ENCODE measurements at regions not wholly inside any gene's neighbourhood (a gene's known extent, or its start where the extent isn't known, plus 50 kb on each side); places are given as distances from the start of the nearest gene placed in this dataset.
"Not testable (repeated sequence)": the region's sequence is repeated elsewhere in the genome, so short reads cannot be mapped to it uniquely, and the experiment has no call there.

- H3K4me3 ChIP-seq (ENCODE audit: low read length in 2 of 2); H3K27ac ChIP-seq (ENCODE audit: low read depth in 1 of 2, low read length in 2 of 2); H3K36me3 ChIP-seq (ENCODE audit: control insufficient read depth in 1 of 2, insufficient read depth in 2 of 2, low read length in 1 of 2); H3K27me3 ChIP-seq (ENCODE audit: control insufficient read depth in 1 of 2, insufficient read depth in 2 of 2, low read length in 1 of 2); ATAC-seq (ENCODE audit: low FRiP score); H3K4me1 ChIP-seq (ENCODE audit: control insufficient read depth in 1 of 2, insufficient read depth in 2 of 2, low read length in 2 of 2); H3K9me3 ChIP-seq (ENCODE audit: control insufficient read depth, low read length); intact Hi-C loops (cut with DNase I); DNase-seq: not testable (repeated sequence)
- 0 to 11% methylated on average over 4 of the region's 4 CpGs for WGBS, 2 donors
Measured at GRCh38 chr5:99473328-99473727, 544.5 kb upstream of the CHD1 start.

GRCh38 chr5:99471726-99472125 is 542.9 kb upstream of the CHD1 start:
- H3K4me1 ChIP-seq (ENCODE audit: control insufficient read depth in 1 of 2, insufficient read depth in 2 of 2, low read length in 2 of 2); H3K4me3 ChIP-seq (ENCODE audit: low read length in 2 of 2); H3K27me3 ChIP-seq (ENCODE audit: control insufficient read depth in 1 of 2, insufficient read depth in 2 of 2, low read length in 1 of 2); H3K36me3 ChIP-seq (ENCODE audit: control insufficient read depth in 1 of 2, insufficient read depth in 2 of 2, low read length in 1 of 2); DNase-seq; ATAC-seq (ENCODE audit: low FRiP score); intact Hi-C loops (cut with DNase I); H3K27ac ChIP-seq (ENCODE audit: low read depth in 1 of 2, low read length in 2 of 2); H3K9me3 ChIP-seq (ENCODE audit: control insufficient read depth, low read length): not testable (repeated sequence)
- WGBS, 2 donors: 38 to 52% methylated on average over 4 of the region's 4 CpGs

GRCh38 chr5:99471178-99471577 is 542.4 kb upstream of the CHD1 start:
- ATAC-seq (ENCODE audit: low FRiP score); H3K27ac ChIP-seq (ENCODE audit: low read depth in 1 of 2, low read length in 2 of 2); DNase-seq; H3K27me3 ChIP-seq (ENCODE audit: control insufficient read depth in 1 of 2, insufficient read depth in 2 of 2, low read length in 1 of 2); H3K4me3 ChIP-seq (ENCODE audit: low read length in 2 of 2); H3K9me3 ChIP-seq (ENCODE audit: control insufficient read depth, low read length); H3K36me3 ChIP-seq (ENCODE audit: control insufficient read depth in 1 of 2, insufficient read depth in 2 of 2, low read length in 1 of 2); H3K4me1 ChIP-seq (ENCODE audit: control insufficient read depth in 1 of 2, insufficient read depth in 2 of 2, low read length in 2 of 2); intact Hi-C loops (cut with DNase I): not testable (repeated sequence)
- 75 to 79% methylated on average over 1 of the region's 1 CpG for WGBS, 2 donors

GRCh38 chr5:99470636-99471035 is 541.8 kb upstream of the CHD1 start:
- H3K36me3 ChIP-seq (ENCODE audit: control insufficient read depth in 1 of 2, insufficient read depth in 2 of 2, low read length in 1 of 2); H3K27me3 ChIP-seq (ENCODE audit: control insufficient read depth in 1 of 2, insufficient read depth in 2 of 2, low read length in 1 of 2); intact Hi-C loops (cut with DNase I); H3K4me3 ChIP-seq (ENCODE audit: low read length in 2 of 2); H3K27ac ChIP-seq (ENCODE audit: low read depth in 1 of 2, low read length in 2 of 2); H3K4me1 ChIP-seq (ENCODE audit: control insufficient read depth in 1 of 2, insufficient read depth in 2 of 2, low read length in 2 of 2); ATAC-seq (ENCODE audit: low FRiP score); H3K9me3 ChIP-seq (ENCODE audit: control insufficient read depth, low read length); DNase-seq: not testable (repeated sequence)
- WGBS, 2 donors: 0 to 9% methylated on average over 3 of the region's 3 CpGs

- Histone ChIP-seq H3K27me3 (ENCODE audit: control insufficient read depth in 1 of 2, insufficient read depth in 2 of 2, low read length in 1 of 2) (no peaks in the 10 kb centered on the region), H3K4me3 (ENCODE audit: low read length in 2 of 2) (no peak overlapping the region), H3K4me1 (ENCODE audit: control insufficient read depth in 1 of 2, insufficient read depth in 2 of 2, low read length in 2 of 2) (no peaks in the 10 kb centered on the region), H3K9me3 (ENCODE audit: control insufficient read depth, low read length) (no peaks in the 10 kb centered on the region), H3K27ac (ENCODE audit: low read depth in 1 of 2, low read length in 2 of 2) (no peak overlapping the region), H3K36me3 (ENCODE audit: control insufficient read depth in 1 of 2, insufficient read depth in 2 of 2, low read length in 1 of 2) (no peaks in the 10 kb centered on the region)
- intact Hi-C loops (cut with DNase I): no loop called here
- ATAC-seq (ENCODE audit: low FRiP score) (no peak), DNase-seq (no peak)
- 79 to 86% methylated on average over 2 of the region's 2 CpGs for WGBS, 2 donors
Measured at GRCh38 chr5:99460701-99461100, 531.9 kb upstream of the CHD1 start.

GRCh38 chr5:99453196-99453595 is 524.4 kb upstream of the CHD1 start:
- no peak for ATAC-seq (ENCODE audit: low FRiP score)
- Histone ChIP-seq H3K36me3 (ENCODE audit: control insufficient read depth in 1 of 2, insufficient read depth in 2 of 2, low read length in 1 of 2) (no peaks in the 10 kb centered on the region), H3K9me3 (ENCODE audit: control insufficient read depth, low read length) (no peaks in the 10 kb centered on the region), H3K4me3 (ENCODE audit: low read length in 2 of 2) (no peak overlapping the region), H3K27me3 (ENCODE audit: control insufficient read depth in 1 of 2, insufficient read depth in 2 of 2, low read length in 1 of 2) (peaks cover 0 to 2% of the 10 kb centered on the region in 2 donors), H3K4me1 (ENCODE audit: control insufficient read depth in 1 of 2, insufficient read depth in 2 of 2, low read length in 2 of 2) (no peaks in the 10 kb centered on the region), H3K27ac (ENCODE audit: low read depth in 1 of 2, low read length in 2 of 2) (no peak overlapping the region)
- 51 to 56% methylated on average over 2 of the region's 2 CpGs for WGBS, 2 donors
- intact Hi-C loops (cut with DNase I): no loop called here
- DNase-seq: no peak

- intact Hi-C loops (cut with DNase I): no loop called here
- WGBS, 2 donors: 29 to 46% methylated on average over 3 of the region's 3 CpGs
- DNase-seq: no peak
- Histone ChIP-seq H3K27ac (ENCODE audit: low read depth in 1 of 2, low read length in 2 of 2) (no peak overlapping the region), H3K4me1 (ENCODE audit: control insufficient read depth in 1 of 2, insufficient read depth in 2 of 2, low read length in 2 of 2) (no peaks in the 10 kb centered on the region), H3K9me3 (ENCODE audit: control insufficient read depth, low read length) (no peaks in the 10 kb centered on the region), H3K36me3 (ENCODE audit: control insufficient read depth in 1 of 2, insufficient read depth in 2 of 2, low read length in 1 of 2) (no peaks in the 10 kb centered on the region), H3K4me3 (ENCODE audit: low read length in 2 of 2) (no peak overlapping the region), H3K27me3 (ENCODE audit: control insufficient read depth in 1 of 2, insufficient read depth in 2 of 2, low read length in 1 of 2) (peaks cover 0 to 2% of the 10 kb centered on the region in 2 donors)
- ATAC-seq (ENCODE audit: low FRiP score): no peak
Measured at GRCh38 chr5:99449786-99450185, 521.0 kb upstream of the CHD1 start.

- WGBS, 2 donors: 67 to 80% methylated on average over 1 of the region's 1 CpG
- intact Hi-C loops (cut with DNase I): no loop called here
- ATAC-seq (ENCODE audit: low FRiP score) (no peak), DNase-seq (no peak)
- Histone ChIP-seq H3K36me3 (ENCODE audit: control insufficient read depth in 1 of 2, insufficient read depth in 2 of 2, low read length in 1 of 2) (no peaks in the 10 kb centered on the region), H3K4me1 (ENCODE audit: control insufficient read depth in 1 of 2, insufficient read depth in 2 of 2, low read length in 2 of 2) (no peaks in the 10 kb centered on the region), H3K27ac (ENCODE audit: low read depth in 1 of 2, low read length in 2 of 2) (no peak overlapping the region), H3K27me3 (ENCODE audit: control insufficient read depth in 1 of 2, insufficient read depth in 2 of 2, low read length in 1 of 2) (peaks cover 0 to 4% of the 10 kb centered on the region in 2 donors), H3K9me3 (ENCODE audit: control insufficient read depth, low read length) (no peaks in the 10 kb centered on the region), H3K4me3 (ENCODE audit: low read length in 2 of 2) (no peak overlapping the region)
Measured at GRCh38 chr5:99445805-99446204, 517.0 kb upstream of the CHD1 start.

- ATAC-seq (ENCODE audit: low FRiP score) (no peak), DNase-seq (no peak)
- H3K4me3 ChIP-seq (ENCODE audit: low read length in 2 of 2): no peak overlapping the region
- 80 to 84% methylated on average over 3 of the region's 3 CpGs for WGBS, 2 donors
- intact Hi-C loops (cut with DNase I): no loop called here
- no peak overlapping the region for H3K27ac ChIP-seq (ENCODE audit: low read depth in 1 of 2, low read length in 2 of 2)
- no peaks in the 10 kb centered on the region for H3K4me1 ChIP-seq (ENCODE audit: control insufficient read depth in 1 of 2, insufficient read depth in 2 of 2, low read length in 2 of 2)
- peaks cover 0 to 2% of the 10 kb centered on the region in 2 donors for H3K27me3 ChIP-seq (ENCODE audit: control insufficient read depth in 1 of 2, insufficient read depth in 2 of 2, low read length in 1 of 2)
- no peaks in the 10 kb centered on the region for H3K36me3 ChIP-seq (ENCODE audit: control insufficient read depth in 1 of 2, insufficient read depth in 2 of 2, low read length in 1 of 2)
- peaks cover 2% of the 10 kb centered on the region for H3K9me3 ChIP-seq (ENCODE audit: control insufficient read depth, low read length)
Measured at GRCh38 chr5:99441235-99441634, 512.4 kb upstream of the CHD1 start.
